ENCODE measurements at regions not wholly inside any gene's neighbourhood (a gene's known extent, or its start where the extent isn't known, plus 50 kb on each side); places are given as distances from the start of the nearest gene placed in this dataset.
"Not testable (repeated sequence)": the region's sequence is repeated elsewhere in the genome, so short reads cannot be mapped to it uniquely, and the experiment has no call there.

DNA sequence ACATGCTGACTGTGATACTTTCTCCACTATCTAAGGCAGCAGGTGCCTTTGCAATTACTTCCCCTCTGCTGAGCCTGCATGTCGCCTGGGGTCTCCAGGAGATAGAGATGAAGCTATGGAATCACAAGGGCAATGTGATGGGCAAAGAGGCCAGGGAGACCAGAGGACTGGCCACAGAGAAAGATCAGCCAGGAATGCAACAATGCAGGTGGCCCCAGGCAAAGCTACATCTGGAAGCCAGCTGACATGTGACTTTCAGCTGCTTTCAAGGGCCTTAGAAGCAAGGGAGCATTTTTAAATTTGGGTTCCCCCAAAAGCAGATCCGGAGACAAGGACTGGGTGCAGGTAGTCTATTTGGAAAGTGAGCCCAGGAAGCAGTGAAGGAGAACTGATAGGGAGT is 107.9 kb upstream of the SRSF6 start:
- BruUV-seq (replicated peaks), result no TSS peak
- H3K9me3 ChIP-seq (ENCODE audit: low read depth, low read length, poor library complexity, severe bottlenecking), result no peaks in the 10 kb centered on the region
- ChIA-PET CTCF (no interaction called here), POLR2A (ENCODE audit: low non-redundant PET) (no interaction called here)
- no peaks in the 10 kb centered on the region for H3K36me3 ChIP-seq (ENCODE audit: insufficient read depth, low read length, poor library complexity, severe bottlenecking)
- H3K27me3 ChIP-seq (replicated peaks; ENCODE audit: insufficient read depth, low read depth, low read length, poor library complexity), result peaks cover 7% of the 10 kb centered on the region
- H3K4me1 ChIP-seq (ENCODE audit: insufficient read depth, low read length, poor library complexity, severe bottlenecking), result no peaks in the 10 kb centered on the region
- H3K27ac ChIP-seq (ENCODE audit: low read depth, low read length, poor library complexity, severe bottlenecking), result no peak overlapping the region
- intact Hi-C loops (cut with micrococcal nuclease; ENCODE audit: unreplicated experiment), result no loop called here
- H3K4me3 ChIP-seq (ENCODE audit: low read depth, low read length, poor library complexity, severe bottlenecking), result no peak overlapping the region
- DNase-seq (ENCODE audit: low spot score), result no peak
- TF ChIP-seq, protein P1, sequence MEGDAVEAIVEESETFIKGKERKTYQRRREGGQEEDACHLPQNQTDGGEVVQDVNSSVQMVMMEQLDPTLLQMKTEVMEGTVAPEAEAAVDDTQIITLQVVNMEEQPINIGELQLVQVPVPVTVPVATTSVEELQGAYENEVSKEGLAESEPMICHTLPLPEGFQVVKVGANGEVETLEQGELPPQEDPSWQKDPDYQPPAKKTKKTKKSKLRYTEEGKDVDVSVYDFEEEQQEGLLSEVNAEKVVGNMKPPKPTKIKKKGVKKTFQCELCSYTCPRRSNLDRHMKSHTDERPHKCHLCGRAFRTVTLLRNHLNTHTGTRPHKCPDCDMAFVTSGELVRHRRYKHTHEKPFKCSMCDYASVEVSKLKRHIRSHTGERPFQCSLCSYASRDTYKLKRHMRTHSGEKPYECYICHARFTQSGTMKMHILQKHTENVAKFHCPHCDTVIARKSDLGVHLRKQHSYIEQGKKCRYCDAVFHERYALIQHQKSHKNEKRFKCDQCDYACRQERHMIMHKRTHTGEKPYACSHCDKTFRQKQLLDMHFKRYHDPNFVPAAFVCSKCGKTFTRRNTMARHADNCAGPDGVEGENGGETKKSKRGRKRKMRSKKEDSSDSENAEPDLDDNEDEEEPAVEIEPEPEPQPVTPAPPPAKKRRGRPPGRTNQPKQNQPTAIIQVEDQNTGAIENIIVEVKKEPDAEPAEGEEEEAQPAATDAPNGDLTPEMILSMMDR (conservative IDR thresholded peaks at IDR 0.05; ENCODE audit: low read depth, low read length), result no peak
- no peak for TF ChIP-seq EZH2 (IDR thresholded peaks at IDR 0.05; ENCODE audit: borderline replicate concordance, low read depth, low read length, poor library complexity, severe bottlenecking)

DNA sequence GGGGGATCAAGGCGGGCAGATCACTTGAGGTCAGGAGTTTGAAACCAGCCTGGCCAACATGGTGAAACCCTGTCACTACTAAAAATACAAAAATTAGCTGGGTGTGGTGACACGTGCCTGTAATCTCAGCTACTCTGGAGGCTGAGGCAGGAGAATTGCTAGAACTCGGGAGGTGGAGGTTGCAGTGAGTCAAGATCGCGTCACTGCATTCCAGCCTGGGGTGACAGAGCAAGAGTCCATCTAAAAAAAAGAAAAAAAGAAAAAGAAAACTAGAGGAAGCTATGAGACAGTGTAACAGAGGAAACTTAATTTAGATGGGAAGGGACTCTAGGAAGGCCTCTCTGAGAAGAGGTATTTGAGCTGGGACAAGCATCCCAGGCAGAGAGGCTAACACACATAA is 109.9 kb upstream of the SRSF6 start:
- CTCF ChIA-PET; BruUV-seq (replicated peaks); DNase-seq (ENCODE audit: low spot score); H3K27ac ChIP-seq (ENCODE audit: low read depth, low read length, poor library complexity, severe bottlenecking); H3K4me1 ChIP-seq (ENCODE audit: insufficient read depth, low read length, poor library complexity, severe bottlenecking); H3K4me3 ChIP-seq (ENCODE audit: low read depth, low read length, poor library complexity, severe bottlenecking); intact Hi-C loops (cut with micrococcal nuclease; ENCODE audit: unreplicated experiment); H3K9me3 ChIP-seq (ENCODE audit: low read depth, low read length, poor library complexity, severe bottlenecking); H3K36me3 ChIP-seq (ENCODE audit: insufficient read depth, low read length, poor library complexity, severe bottlenecking); POLR2A ChIA-PET (ENCODE audit: low non-redundant PET): not testable (repeated sequence)
- H3K27me3 ChIP-seq (replicated peaks; ENCODE audit: insufficient read depth, low read depth, low read length, poor library complexity), result peaks cover 11% of the 10 kb centered on the region

DNA sequence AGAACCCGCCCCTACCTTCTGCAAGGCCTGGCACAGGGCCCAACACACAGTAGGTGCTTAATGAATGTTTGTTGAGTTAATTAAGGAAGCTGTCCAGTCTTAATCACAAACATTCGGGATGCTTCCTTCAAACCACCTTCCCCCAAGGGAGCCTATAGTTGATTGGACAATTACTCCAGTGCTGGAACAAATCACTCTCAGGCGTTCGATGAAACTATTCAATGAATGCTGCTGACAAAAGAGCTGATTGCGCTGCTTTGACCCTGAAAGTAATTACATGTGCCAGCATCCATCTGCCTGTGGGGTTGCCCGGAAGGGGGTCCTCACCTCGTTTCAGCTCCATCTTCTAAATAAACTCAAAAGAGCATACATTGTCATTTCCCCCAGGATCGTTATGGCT is 112.0 kb upstream of the SRSF6 start:
- H3K4me3 ChIP-seq (ENCODE audit: low read depth, low read length, poor library complexity, severe bottlenecking), result no peak overlapping the region

DNA sequence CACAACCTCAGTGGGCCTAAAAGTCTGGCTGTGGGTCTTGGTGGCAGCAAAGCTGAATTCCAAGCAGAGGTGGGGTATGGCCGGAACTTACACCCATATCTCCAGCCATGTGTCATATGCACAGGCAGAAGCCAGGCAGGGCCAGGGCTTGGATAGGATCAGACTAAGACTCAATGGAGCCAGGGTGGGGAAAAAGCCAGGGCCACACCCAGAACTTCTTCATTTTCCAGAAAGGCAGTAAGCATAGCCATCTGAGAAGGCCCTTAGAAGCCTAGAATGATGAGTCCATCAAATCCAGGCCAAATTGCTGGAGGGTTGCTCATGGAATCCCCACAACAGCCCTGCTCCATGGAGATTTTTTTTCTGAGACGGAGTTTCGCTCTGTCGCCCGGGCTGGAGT is 116.2 kb upstream of the SRSF6 start:
- Histone ChIP-seq H3K36me3 (ENCODE audit: insufficient read depth, low read length, poor library complexity, severe bottlenecking) (no peaks in the 10 kb centered on the region), H3K4me1 (ENCODE audit: insufficient read depth, low read length, poor library complexity, severe bottlenecking) (no peaks in the 10 kb centered on the region), H3K9me3 (ENCODE audit: low read depth, low read length, poor library complexity, severe bottlenecking) (no peaks in the 10 kb centered on the region), H3K4me3 (ENCODE audit: low read depth, low read length, poor library complexity, severe bottlenecking) (no peak overlapping the region), H3K27me3 (replicated peaks; ENCODE audit: insufficient read depth, low read depth, low read length, poor library complexity) (peaks cover 7% of the 10 kb centered on the region), H3K27ac (ENCODE audit: low read depth, low read length, poor library complexity, severe bottlenecking) (no peak overlapping the region)
- ChIA-PET POLR2A (ENCODE audit: low non-redundant PET) (no interaction called here), CTCF (no interaction called here)
- no TSS peak for BruUV-seq (replicated peaks)
- TF ChIP-seq EZH2 (IDR thresholded peaks at IDR 0.05; ENCODE audit: borderline replicate concordance, low read depth, low read length, poor library complexity, severe bottlenecking), result no peak
- TF ChIP-seq, protein P1 (conservative IDR thresholded peaks at IDR 0.05; ENCODE audit: low read depth, low read length), result no peak
- no peak for DNase-seq (ENCODE audit: low spot score)
- intact Hi-C loops (cut with micrococcal nuclease; ENCODE audit: unreplicated experiment), result no loop called here

More for the DNA sequence above, 112.0 kb upstream of the SRSF6 start:
- Histone ChIP-seq H3K9me3 (ENCODE audit: low read depth, low read length, poor library complexity, severe bottlenecking) (no peaks in the 10 kb centered on the region), H3K27me3 (replicated peaks; ENCODE audit: insufficient read depth, low read depth, low read length, poor library complexity) (peaks cover 14% of the 10 kb centered on the region), H3K27ac (ENCODE audit: low read depth, low read length, poor library complexity, severe bottlenecking) (no peak overlapping the region), H3K4me1 (ENCODE audit: insufficient read depth, low read length, poor library complexity, severe bottlenecking) (no peaks in the 10 kb centered on the region), H3K36me3 (ENCODE audit: insufficient read depth, low read length, poor library complexity, severe bottlenecking) (no peaks in the 10 kb centered on the region)
- BruUV-seq (replicated peaks), result no TSS peak
- POLR2A ChIA-PET (ENCODE audit: low non-redundant PET), result no interaction called here
- DNase-seq (ENCODE audit: low spot score), result no peak
- CTCF ChIA-PET, result no interaction called here
- intact Hi-C loops (cut with micrococcal nuclease; ENCODE audit: unreplicated experiment), result no loop called here
- TF ChIP-seq EZH2 (IDR thresholded peaks at IDR 0.05; ENCODE audit: borderline replicate concordance, low read depth, low read length, poor library complexity, severe bottlenecking), result no peak
- TF ChIP-seq, protein P1 (conservative IDR thresholded peaks at IDR 0.05; ENCODE audit: low read depth, low read length), result no peak
